GM23338 (cell line): ENCODE measurements at regions not wholly inside any gene's neighbourhood (a gene's known extent, or its start where the extent isn't known, plus 50 kb on each side); places are given as distances from the start of the nearest gene placed in this dataset.

Source experiments
- ATAC-seq: fragments of 200-7000 bp; cut with Tn5 transposase; 3 replicates; pipeline ENCODE4 v1.9.1; 2020
- DNase-seq: peaks from one replicate; pipeline ENCODE4 v3.0.0-alpha.2; 2015; ENCODE audit warnings: low spot score
- H2AFZ ChIP-seq: fragments of 200-600 bp; sonication (generic); 2 replicates; pipeline ENCODE4 v1.8.0; 2016; ENCODE audit warnings: antibody characterized with exemption, mild to moderate bottlenecking, moderate library complexity
- H3F3A ChIP-seq: fragments of 200-600 bp; sonication (generic); replicated peaks from 2 replicates; pipeline ENCODE4 v1.8.0; 2017; ENCODE audit warnings: antibody characterized with exemption, mixed run types, low read depth
- H3K27ac ChIP-seq: fragments of 200-600 bp; sonication (generic); 2 replicates; pipeline ENCODE4 v1.6.1; 2016; ENCODE audit warnings: low read depth
- H3K27me3 ChIP-seq: fragments of 200-600 bp; sonication (generic); 2 replicates; pipeline ENCODE4 v1.8.0; 2016; ENCODE audit warnings: mild to moderate bottlenecking, mixed run types, moderate library complexity; ENCODE audit not compliant: insufficient read depth
- H3K36me3 ChIP-seq: fragments of 200-600 bp; sonication (generic); 2 replicates; pipeline ENCODE4 v1.8.0; 2016; ENCODE audit warnings: mild to moderate bottlenecking; ENCODE audit not compliant: insufficient read depth
- H3K4me1 ChIP-seq: fragments of 200-600 bp; sonication (generic); 2 replicates; pipeline ENCODE4 v1.8.0; 2016; ENCODE audit warnings: mild to moderate bottlenecking, moderate library complexity; ENCODE audit not compliant: insufficient read depth
- H3K4me2 ChIP-seq: fragments of 200-600 bp; sonication (generic); 2 replicates; pipeline ENCODE4 v1.7.1; 2017; ENCODE audit warnings: mixed run types
- H3K4me3 ChIP-seq: fragments of 200-600 bp; sonication (generic); 2 replicates; pipeline ENCODE4 v1.6.1; 2016; ENCODE audit warnings: mixed run types
- H3K79me2 ChIP-seq: fragments of 200-600 bp; sonication (generic); replicated peaks from 2 replicates; pipeline ENCODE4 v1.8.0; 2017; ENCODE audit warnings: mild to moderate bottlenecking; ENCODE audit not compliant: insufficient read depth
- H3K9me2 ChIP-seq: fragments of 200-600 bp; sonication (generic); 2 replicates; pipeline ENCODE4 v1.8.0; 2017; ENCODE audit not compliant: insufficient read depth
- H4K20me1 ChIP-seq: fragments of 200-600 bp; sonication (generic); replicated peaks from 2 replicates; pipeline ENCODE4 v1.8.0; 2017; ENCODE audit warnings: mild to moderate bottlenecking; ENCODE audit not compliant: insufficient read depth
- H3K27ac Mint-ChIP-seq: 2 replicates; pipeline ENCODE4 v1.8.0; 2020; ENCODE audit warnings: inconsistent platforms, mild to moderate bottlenecking, moderate library complexity, mixed read lengths
- H3K27me3 Mint-ChIP-seq: 3 replicates; pipeline ENCODE4 v1.8.0; 2022; ENCODE audit warnings: low read depth, mild to moderate bottlenecking, moderate library complexity, mixed read lengths, inconsistent platforms; ENCODE audit not compliant: insufficient read depth, poor library complexity
- H3K36me3 Mint-ChIP-seq: 3 replicates; pipeline ENCODE4 v1.8.0; 2021; ENCODE audit warnings: low read depth, mild to moderate bottlenecking, inconsistent platforms, moderate library complexity, mixed read lengths
- H3K4me1 Mint-ChIP-seq: 3 replicates; pipeline ENCODE4 v1.8.0; 2020; ENCODE audit warnings: mild to moderate bottlenecking, inconsistent platforms, mixed read lengths
- H3K4me3 Mint-ChIP-seq: 3 replicates; pipeline ENCODE4 v1.8.0; 2021; ENCODE audit warnings: moderate library complexity, mild to moderate bottlenecking, inconsistent platforms, mixed read lengths
- H3K9me3 Mint-ChIP-seq: 3 replicates; pipeline ENCODE4 v1.8.0; 2020; ENCODE audit warnings: moderate library complexity, mild to moderate bottlenecking, inconsistent platforms, mixed read lengths
- CREB1 ChIP-seq: fragments of 250-450 bp; sonication (Bioruptor Pico); IDR thresholded peaks from 2 replicates; pipeline ENCODE4 v1.5.0; 2020; ENCODE audit warnings: low read depth, mild to moderate bottlenecking, moderate library complexity
- EZH2 ChIP-seq: fragments of 200-600 bp; sonication (generic); IDR thresholded peaks from one replicate; pipeline ENCODE4 v1.8.0; 2017; ENCODE audit warnings: antibody characterized with exemption, mild to moderate bottlenecking, low read depth; ENCODE audit not compliant: unreplicated experiment
- EZH2phosphoT487 ChIP-seq: fragments of 200-600 bp; sonication (generic); IDR thresholded peaks from one replicate; pipeline ENCODE4 v1.8.1; 2018; ENCODE audit warnings: antibody characterized with exemption; ENCODE audit not compliant: unreplicated experiment
- JUNB ChIP-seq: IDR thresholded peaks from one replicate; pipeline ENCODE4 v1.6.1; 2016; ENCODE audit warnings: antibody characterized with exemption; ENCODE audit not compliant: unreplicated experiment
- NANOG ChIP-seq: IDR thresholded peaks from 2 replicates; pipeline ENCODE4 v1.6.1; 2016; ENCODE audit warnings: antibody characterized with exemption, borderline replicate concordance
- POLR2AphosphoS5 ChIP-seq: IDR thresholded peaks from 2 replicates; pipeline ENCODE4 v1.6.1; 2016; ENCODE audit warnings: antibody characterized with exemption, low read depth
- STAT1 ChIP-seq: IDR thresholded peaks from one replicate; pipeline ENCODE4 v1.6.1; 2016; ENCODE audit warnings: antibody characterized with exemption; ENCODE audit not compliant: unreplicated experiment
- ZNF114 ChIP-seq: fragments of 250-450 bp; sonication (Bioruptor Pico); IDR thresholded peaks from 2 replicates; pipeline ENCODE4 v1.5.0; 2020; ENCODE audit warnings: mild to moderate bottlenecking, moderate library complexity
- ZNF331 ChIP-seq: fragments of 250-450 bp; sonication (Bioruptor Pico); IDR thresholded peaks from 2 replicates; pipeline ENCODE4 v1.5.0; 2020; ENCODE audit warnings: low read depth, mild to moderate bottlenecking, moderate library complexity
- TF ChIP-seq, protein P1 (sequence below), 2 experiments: fragments of 200-600 bp in 1 of 2; sonication (generic) in 1 of 2; conservative IDR thresholded peaks; 2 replicates each; pipeline versions ENCODE4 v1.5.1 to v1.6.1; 2016 to 2017; ENCODE audit warnings: antibody characterized with exemption in 2 of 2, low read depth in 2 of 2, mild to moderate bottlenecking in 2 of 2, moderate library complexity in 1 of 2
- TF ChIP-seq, protein P2 (sequence below): IDR thresholded peaks from one replicate; pipeline ENCODE4 v1.6.1; 2018; ENCODE audit warnings: antibody characterized with exemption; ENCODE audit not compliant: unreplicated experiment
- TF ChIP-seq, protein P3 (sequence below): fragments of 250-450 bp; sonication (Bioruptor Pico); IDR thresholded peaks from 2 replicates; pipeline ENCODE4 v1.5.0; 2020; ENCODE audit warnings: mild to moderate bottlenecking, moderate library complexity

DNA sequence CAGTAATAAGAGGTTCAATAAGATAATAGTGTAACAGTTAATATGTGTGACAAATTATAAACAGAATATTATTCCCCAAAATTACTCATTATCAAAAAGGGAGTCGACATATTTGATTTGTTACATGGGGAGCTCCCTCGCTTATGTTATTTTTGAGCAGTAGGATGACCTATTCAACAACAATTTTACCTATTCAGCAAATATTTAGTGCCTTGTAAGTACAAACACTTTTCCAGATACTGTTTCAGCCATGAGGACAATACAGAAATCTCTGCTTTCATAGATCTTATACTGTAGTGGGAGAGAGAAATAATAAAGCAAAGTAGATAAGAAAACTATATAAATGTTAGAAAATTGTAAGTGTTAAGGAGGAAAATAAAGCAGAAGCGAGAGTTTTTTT is 1342.8 kb upstream of the WWC1 start:
- TF ChIP-seq CREB1 (CRISPR knock-in tag): no peak
- no peak for TF ChIP-seq JUNB
- no peak for TF ChIP-seq ZNF331
- TF ChIP-seq, protein P1, sequence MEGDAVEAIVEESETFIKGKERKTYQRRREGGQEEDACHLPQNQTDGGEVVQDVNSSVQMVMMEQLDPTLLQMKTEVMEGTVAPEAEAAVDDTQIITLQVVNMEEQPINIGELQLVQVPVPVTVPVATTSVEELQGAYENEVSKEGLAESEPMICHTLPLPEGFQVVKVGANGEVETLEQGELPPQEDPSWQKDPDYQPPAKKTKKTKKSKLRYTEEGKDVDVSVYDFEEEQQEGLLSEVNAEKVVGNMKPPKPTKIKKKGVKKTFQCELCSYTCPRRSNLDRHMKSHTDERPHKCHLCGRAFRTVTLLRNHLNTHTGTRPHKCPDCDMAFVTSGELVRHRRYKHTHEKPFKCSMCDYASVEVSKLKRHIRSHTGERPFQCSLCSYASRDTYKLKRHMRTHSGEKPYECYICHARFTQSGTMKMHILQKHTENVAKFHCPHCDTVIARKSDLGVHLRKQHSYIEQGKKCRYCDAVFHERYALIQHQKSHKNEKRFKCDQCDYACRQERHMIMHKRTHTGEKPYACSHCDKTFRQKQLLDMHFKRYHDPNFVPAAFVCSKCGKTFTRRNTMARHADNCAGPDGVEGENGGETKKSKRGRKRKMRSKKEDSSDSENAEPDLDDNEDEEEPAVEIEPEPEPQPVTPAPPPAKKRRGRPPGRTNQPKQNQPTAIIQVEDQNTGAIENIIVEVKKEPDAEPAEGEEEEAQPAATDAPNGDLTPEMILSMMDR (conservative IDR thresholded peaks at IDR 0.05; ENCODE audit: low read depth in 2 of 2): no peak
- TF ChIP-seq ZNF114 (CRISPR knock-in tag): no peak
- no peak for TF ChIP-seq STAT1
- TF ChIP-seq, protein P2, sequence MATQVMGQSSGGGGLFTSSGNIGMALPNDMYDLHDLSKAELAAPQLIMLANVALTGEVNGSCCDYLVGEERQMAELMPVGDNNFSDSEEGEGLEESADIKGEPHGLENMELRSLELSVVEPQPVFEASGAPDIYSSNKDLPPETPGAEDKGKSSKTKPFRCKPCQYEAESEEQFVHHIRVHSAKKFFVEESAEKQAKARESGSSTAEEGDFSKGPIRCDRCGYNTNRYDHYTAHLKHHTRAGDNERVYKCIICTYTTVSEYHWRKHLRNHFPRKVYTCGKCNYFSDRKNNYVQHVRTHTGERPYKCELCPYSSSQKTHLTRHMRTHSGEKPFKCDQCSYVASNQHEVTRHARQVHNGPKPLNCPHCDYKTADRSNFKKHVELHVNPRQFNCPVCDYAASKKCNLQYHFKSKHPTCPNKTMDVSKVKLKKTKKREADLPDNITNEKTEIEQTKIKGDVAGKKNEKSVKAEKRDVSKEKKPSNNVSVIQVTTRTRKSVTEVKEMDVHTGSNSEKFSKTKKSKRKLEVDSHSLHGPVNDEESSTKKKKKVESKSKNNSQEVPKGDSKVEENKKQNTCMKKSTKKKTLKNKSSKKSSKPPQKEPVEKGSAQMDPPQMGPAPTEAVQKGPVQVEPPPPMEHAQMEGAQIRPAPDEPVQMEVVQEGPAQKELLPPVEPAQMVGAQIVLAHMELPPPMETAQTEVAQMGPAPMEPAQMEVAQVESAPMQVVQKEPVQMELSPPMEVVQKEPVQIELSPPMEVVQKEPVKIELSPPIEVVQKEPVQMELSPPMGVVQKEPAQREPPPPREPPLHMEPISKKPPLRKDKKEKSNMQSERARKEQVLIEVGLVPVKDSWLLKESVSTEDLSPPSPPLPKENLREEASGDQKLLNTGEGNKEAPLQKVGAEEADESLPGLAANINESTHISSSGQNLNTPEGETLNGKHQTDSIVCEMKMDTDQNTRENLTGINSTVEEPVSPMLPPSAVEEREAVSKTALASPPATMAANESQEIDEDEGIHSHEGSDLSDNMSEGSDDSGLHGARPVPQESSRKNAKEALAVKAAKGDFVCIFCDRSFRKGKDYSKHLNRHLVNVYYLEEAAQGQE: no peak
- no peak for TF ChIP-seq EZH2phosphoT487
- no peak for TF ChIP-seq POLR2AphosphoS5
- TF ChIP-seq NANOG: no peak
- TF ChIP-seq, protein P3, sequence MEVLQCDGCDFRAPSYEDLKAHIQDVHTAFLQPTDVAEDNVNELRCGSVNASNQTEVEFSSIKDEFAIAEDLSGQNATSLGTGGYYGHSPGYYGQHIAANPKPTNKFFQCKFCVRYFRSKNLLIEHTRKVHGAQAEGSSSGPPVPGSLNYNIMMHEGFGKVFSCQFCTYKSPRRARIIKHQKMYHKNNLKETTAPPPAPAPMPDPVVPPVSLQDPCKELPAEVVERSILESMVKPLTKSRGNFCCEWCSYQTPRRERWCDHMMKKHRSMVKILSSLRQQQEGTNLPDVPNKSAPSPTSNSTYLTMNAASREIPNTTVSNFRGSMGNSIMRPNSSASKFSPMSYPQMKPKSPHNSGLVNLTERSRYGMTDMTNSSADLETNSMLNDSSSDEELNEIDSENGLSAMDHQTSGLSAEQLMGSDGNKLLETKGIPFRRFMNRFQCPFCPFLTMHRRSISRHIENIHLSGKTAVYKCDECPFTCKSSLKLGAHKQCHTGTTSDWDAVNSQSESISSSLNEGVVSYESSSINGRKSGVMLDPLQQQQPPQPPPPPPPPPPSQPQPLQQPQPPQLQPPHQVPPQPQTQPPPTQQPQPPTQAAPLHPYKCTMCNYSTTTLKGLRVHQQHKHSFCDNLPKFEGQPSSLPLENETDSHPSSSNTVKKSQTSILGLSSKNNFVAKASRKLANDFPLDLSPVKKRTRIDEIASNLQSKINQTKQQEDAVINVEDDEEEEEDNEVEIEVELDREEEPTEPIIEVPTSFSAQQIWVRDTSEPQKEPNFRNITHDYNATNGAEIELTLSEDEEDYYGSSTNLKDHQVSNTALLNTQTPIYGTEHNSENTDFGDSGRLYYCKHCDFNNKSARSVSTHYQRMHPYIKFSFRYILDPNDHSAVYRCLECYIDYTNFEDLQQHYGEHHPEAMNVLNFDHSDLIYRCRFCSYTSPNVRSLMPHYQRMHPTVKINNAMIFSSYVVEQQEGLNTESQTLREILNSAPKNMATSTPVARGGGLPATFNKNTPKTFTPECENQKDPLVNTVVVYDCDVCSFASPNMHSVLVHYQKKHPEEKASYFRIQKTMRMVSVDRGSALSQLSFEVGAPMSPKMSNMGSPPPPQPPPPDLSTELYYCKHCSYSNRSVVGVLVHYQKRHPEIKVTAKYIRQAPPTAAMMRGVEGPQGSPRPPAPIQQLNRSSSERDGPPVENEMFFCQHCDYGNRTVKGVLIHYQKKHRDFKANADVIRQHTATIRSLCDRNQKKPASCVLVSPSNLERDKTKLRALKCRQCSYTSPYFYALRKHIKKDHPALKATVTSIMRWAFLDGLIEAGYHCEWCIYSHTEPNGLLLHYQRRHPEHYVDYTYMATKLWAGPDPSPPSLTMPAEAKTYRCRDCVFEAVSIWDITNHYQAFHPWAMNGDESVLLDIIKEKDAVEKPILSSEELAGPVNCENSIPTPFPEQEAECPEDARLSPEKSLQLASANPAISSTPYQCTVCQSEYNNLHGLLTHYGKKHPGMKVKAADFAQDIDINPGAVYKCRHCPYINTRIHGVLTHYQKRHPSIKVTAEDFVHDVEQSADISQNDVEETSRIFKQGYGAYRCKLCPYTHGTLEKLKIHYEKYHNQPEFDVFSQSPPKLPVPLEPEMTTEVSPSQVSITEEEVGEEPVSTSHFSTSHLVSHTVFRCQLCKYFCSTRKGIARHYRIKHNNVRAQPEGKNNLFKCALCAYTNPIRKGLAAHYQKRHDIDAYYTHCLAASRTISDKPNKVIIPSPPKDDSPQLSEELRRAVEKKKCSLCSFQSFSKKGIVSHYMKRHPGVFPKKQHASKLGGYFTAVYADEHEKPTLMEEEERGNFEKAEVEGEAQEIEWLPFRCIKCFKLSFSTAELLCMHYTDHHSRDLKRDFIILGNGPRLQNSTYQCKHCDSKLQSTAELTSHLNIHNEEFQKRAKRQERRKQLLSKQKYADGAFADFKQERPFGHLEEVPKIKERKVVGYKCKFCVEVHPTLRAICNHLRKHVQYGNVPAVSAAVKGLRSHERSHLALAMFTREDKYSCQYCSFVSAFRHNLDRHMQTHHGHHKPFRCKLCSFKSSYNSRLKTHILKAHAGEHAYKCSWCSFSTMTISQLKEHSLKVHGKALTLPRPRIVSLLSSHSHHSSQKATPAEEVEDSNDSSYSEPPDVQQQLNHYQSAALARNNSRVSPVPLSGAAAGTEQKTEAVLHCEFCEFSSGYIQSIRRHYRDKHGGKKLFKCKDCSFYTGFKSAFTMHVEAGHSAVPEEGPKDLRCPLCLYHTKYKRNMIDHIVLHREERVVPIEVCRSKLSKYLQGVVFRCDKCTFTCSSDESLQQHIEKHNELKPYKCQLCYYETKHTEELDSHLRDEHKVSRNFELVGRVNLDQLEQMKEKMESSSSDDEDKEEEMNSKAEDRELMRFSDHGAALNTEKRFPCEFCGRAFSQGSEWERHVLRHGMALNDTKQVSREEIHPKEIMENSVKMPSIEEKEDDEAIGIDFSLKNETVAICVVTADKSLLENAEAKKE (CRISPR knock-in tag): no peak
- TF ChIP-seq EZH2: no peak
- H3K27me3 ChIP-seq: no peaks in the 10 kb centered on the region
- H3K9me2 ChIP-seq: no peaks in the 10 kb centered on the region
- Mint-ChIP-seq H3K4me1 (peaks cover 6% of the 10 kb centered on the region; the same call in 2 of the 3 replicates), H3K27ac (no peak overlapping the region), H3K4me3 (no peak overlapping the region), H3K36me3 (no peaks in the 10 kb centered on the region), H3K9me3 (peaks cover 3% of the 10 kb centered on the region; the same call in 2 of the 3 replicates), H3K27me3 (no peaks in the 10 kb centered on the region)
- no peak overlapping the region for H3K27ac ChIP-seq
- no peak overlapping the region for H3K4me3 ChIP-seq
- H3K4me1 ChIP-seq: no peaks in the 10 kb centered on the region
- no peaks in the 10 kb centered on the region for H3K79me2 ChIP-seq
- no peak overlapping the region for H2AFZ ChIP-seq
- H3K36me3 ChIP-seq: no peaks in the 10 kb centered on the region
- ATAC-seq: no peak
- H3F3A ChIP-seq: no peaks in the 10 kb centered on the region
- H4K20me1 ChIP-seq: no peaks in the 10 kb centered on the region
- DNase-seq: no peak
- H3K4me2 ChIP-seq: no peak overlapping the region
